WTC11 (cell line): ENCODE measurements at regions not wholly inside any gene's neighbourhood (a gene's known extent, or its start where the extent isn't known, plus 50 kb on each side); places are given as distances from the start of the nearest gene placed in this dataset.

Source experiments
- ATAC-seq: fragments of 200-7000 bp; cut with Tn5 transposase; 2 replicates; pipeline ENCODE4 v1.10.0; 2021; ENCODE audit warnings: mild to moderate bottlenecking, moderate library complexity
- CTCF ChIA-PET: fragments of 300-600 bp; sonication (Branson Sonifier 250); formaldehyde crosslinking; loops from one replicate; lab custom pipeline; 2021; ENCODE audit warnings: antibody characterized with exemption; lab: Charles Lee
- POLR2A ChIA-PET: fragments of 350-600 bp; sonication (Branson Sonifier 250); formaldehyde crosslinking; loops from one replicate; lab custom pipeline; 2021; ENCODE audit warnings: antibody characterized with exemption; lab: Charles Lee
- DNase-seq: peaks from one replicate; pipeline ENCODE4 v3.0.0; 2021; ENCODE audit warnings: low spot score
- H3K27ac Mint-ChIP-seq: 2 replicates; pipeline ENCODE4 v1.8.0; 2021; ENCODE audit warnings: mixed read lengths
- H3K27me3 Mint-ChIP-seq: 2 replicates; pipeline ENCODE4 v1.8.0; 2021; ENCODE audit warnings: low read depth, mild to moderate bottlenecking, moderate library complexity, mixed read lengths
- H3K36me3 Mint-ChIP-seq: 2 replicates; pipeline ENCODE4 v1.8.0; 2021; ENCODE audit warnings: mixed read lengths
- H3K4me1 Mint-ChIP-seq: 2 replicates; pipeline ENCODE4 v1.8.0; 2022; ENCODE audit warnings: mixed read lengths
- H3K4me3 Mint-ChIP-seq: 2 replicates; pipeline ENCODE4 v1.8.0; 2021; ENCODE audit warnings: mild to moderate bottlenecking, moderate library complexity, mixed read lengths
- H3K9me3 Mint-ChIP-seq: 2 replicates; pipeline ENCODE4 v1.8.0; 2021; ENCODE audit warnings: mixed read lengths
- AR ChIP-seq: fragments of 250-450 bp; sonication (Bioruptor Pico); IDR thresholded peaks from 2 replicates; pipeline ENCODE4 v1.9.0; 2021; ENCODE audit warnings: mild to moderate bottlenecking
- ATF2 ChIP-seq: sonication (generic); formaldehyde crosslinking; IDR thresholded peaks from 2 replicates; pipeline ENCODE4 v1.8.1; 2022; ENCODE audit warnings: low read depth, missing genetic modification reagents, borderline replicate concordance
- ATF6 ChIP-seq: sonication (generic); formaldehyde crosslinking; IDR thresholded peaks from 2 replicates; pipeline ENCODE4 v1.8.1; 2023; ENCODE audit warnings: mild to moderate bottlenecking, missing genetic modification reagents
- CREM ChIP-seq: sonication (generic); formaldehyde crosslinking; IDR thresholded peaks from 2 replicates; pipeline ENCODE4 v1.8.1; 2022; ENCODE audit warnings: mild to moderate bottlenecking, missing genetic modification reagents, moderate library complexity
- GABPB1 ChIP-seq: sonication (generic); formaldehyde crosslinking; IDR thresholded peaks from 2 replicates; pipeline ENCODE4 v1.8.1; 2023; ENCODE audit warnings: mild to moderate bottlenecking, missing genetic modification reagents
- MYBL2 ChIP-seq: sonication (generic); formaldehyde crosslinking; IDR thresholded peaks from 2 replicates; pipeline ENCODE4 v1.8.1; 2023; ENCODE audit warnings: mild to moderate bottlenecking, moderate library complexity, missing genetic modification reagents
- NFE2L1 ChIP-seq: sonication (generic); formaldehyde crosslinking; IDR thresholded peaks from 2 replicates; pipeline ENCODE4 v1.8.1; 2023; ENCODE audit warnings: missing genetic modification reagents
- PRDM15 ChIP-seq: sonication (generic); formaldehyde crosslinking; IDR thresholded peaks from 2 replicates; pipeline ENCODE4 v1.8.0; 2022; ENCODE audit warnings: missing genetic modification reagents
- SP1 ChIP-seq: sonication (generic); formaldehyde crosslinking; conservative IDR thresholded peaks from 2 replicates; pipeline ENCODE4 v1.8.1; 2022; ENCODE audit warnings: missing genetic modification reagents
- STAT6 ChIP-seq: sonication (generic); formaldehyde crosslinking; conservative IDR thresholded peaks from 2 replicates; pipeline ENCODE4 v1.8.1; 2023; ENCODE audit warnings: mild to moderate bottlenecking, low read depth, missing genetic modification reagents, moderate library complexity
- TEAD4 ChIP-seq: sonication (generic); formaldehyde crosslinking; IDR thresholded peaks from 2 replicates; pipeline ENCODE4 v1.8.0; 2022; ENCODE audit warnings: mild to moderate bottlenecking, missing genetic modification reagents
- TP53 ChIP-seq: sonication (generic); formaldehyde crosslinking; IDR thresholded peaks from 2 replicates; pipeline ENCODE4 v1.8.1; 2023; ENCODE audit warnings: mild to moderate bottlenecking, missing genetic modification reagents
- ZNF263 ChIP-seq: sonication (generic); formaldehyde crosslinking; IDR thresholded peaks from 2 replicates; pipeline ENCODE4 v1.8.1; 2022; ENCODE audit warnings: low read depth, mild to moderate bottlenecking, moderate library complexity, missing genetic modification reagents
- ZNF317 ChIP-seq: sonication (generic); formaldehyde crosslinking; IDR thresholded peaks from 2 replicates; pipeline ENCODE4 v1.8.1; 2023; ENCODE audit warnings: low read depth, mild to moderate bottlenecking, moderate library complexity, missing genetic modification reagents, borderline replicate concordance

- peaks cover 40% of the 10 kb centered on the region for H3K4me1 Mint-ChIP-seq
- no peak for TF ChIP-seq ATF2 (CRISPR knock-in tag)
- TF ChIP-seq ZNF263 (CRISPR knock-in tag), result no peak
- no peak for TF ChIP-seq ATF6
- no peak for TF ChIP-seq TEAD4
- TF ChIP-seq AR (CRISPR knock-in tag), result no peak
- TF ChIP-seq MYBL2, result no peak
- no peak for TF ChIP-seq SP1 (CRISPR knock-in tag)
- TF ChIP-seq TP53 (CRISPR knock-in tag), result no peak
- TF ChIP-seq CREM, result no peak
- no peak for TF ChIP-seq GABPB1 (CRISPR knock-in tag)
- TF ChIP-seq ZNF317 (CRISPR knock-in tag), result no peak
- H3K9me3 Mint-ChIP-seq, result no peaks in the 10 kb centered on the region
- H3K27ac Mint-ChIP-seq, result no peak overlapping the region
- CTCF ChIA-PET, result no interaction called here
- ATAC-seq (no peak), DNase-seq (no peak)
- no peaks in the 10 kb centered on the region for H3K36me3 Mint-ChIP-seq
- H3K4me3 Mint-ChIP-seq, result no peak overlapping the region
- POLR2A ChIA-PET, result no interaction called here
- H3K27me3 Mint-ChIP-seq, result no peaks in the 10 kb centered on the region
These were observed 378.7 kb downstream of the ENC1 start for GRCh38 chr5:74261866-74262265.

- DNase-seq (no peak), ATAC-seq (no peak)
- Mint-ChIP-seq H3K27ac (no peak overlapping the region), H3K36me3 (no peaks in the 10 kb centered on the region), H3K9me3 (no peaks in the 10 kb centered on the region), H3K4me1 (peaks cover 40% of the 10 kb centered on the region), H3K4me3 (no peak overlapping the region), H3K27me3 (no peaks in the 10 kb centered on the region)
- ChIA-PET CTCF (interaction anchor here (0.7 kb wide), 1 partner anchor 263 kb away, joined by 4 read pairs; no protein-coding TSS in a partner anchor), POLR2A (no interaction called here)
- no peak for TF ChIP-seq PRDM15
- no peak for TF ChIP-seq STAT6
- no peak for TF ChIP-seq NFE2L1 (CRISPR knock-in tag)
These were observed 379.1 kb downstream of the ENC1 start for GRCh38 chr5:74261421-74261820.
